NCI-H187 (cell line): ENCODE measurements at regions not wholly inside any gene's neighbourhood (a gene's known extent, or its start where the extent isn't known, plus 50 kb on each side); places are given as distances from the start of the nearest gene placed in this dataset.
"Not testable (repeated sequence)": the region's sequence is repeated elsewhere in the genome, so short reads cannot be mapped to it uniquely, and the experiment has no call there.

Experiments used
- DNase-seq, 2 experiments: peaks; one replicate each; lab custom pipeline; 2025; lab: John Stamatoyannopoulos, UW

- DNase-seq = no peak
These were observed 628.0 kb downstream of the TMEM114 start for GRCh38 chr16:7962091-7962879.

GRCh38 chr16:7957151-7957550 is 624.5 kb downstream of the RBFOX1 start:
- no peak for DNase-seq

GRCh38 chr16:7953360-7953759 is 620.7 kb downstream of the RBFOX1 start:
- no peak for DNase-seq

- no peak for DNase-seq
These were observed 613.5 kb downstream of the RBFOX1 start for GRCh38 chr16:7946142-7946541.

GRCh38 chr16:7938175-7938574 is 605.5 kb downstream of the RBFOX1 start:
- DNase-seq = no peak

- no peak for DNase-seq
These were observed 588.7 kb downstream of the RBFOX1 start for GRCh38 chr16:7921345-7921744.

DNA sequence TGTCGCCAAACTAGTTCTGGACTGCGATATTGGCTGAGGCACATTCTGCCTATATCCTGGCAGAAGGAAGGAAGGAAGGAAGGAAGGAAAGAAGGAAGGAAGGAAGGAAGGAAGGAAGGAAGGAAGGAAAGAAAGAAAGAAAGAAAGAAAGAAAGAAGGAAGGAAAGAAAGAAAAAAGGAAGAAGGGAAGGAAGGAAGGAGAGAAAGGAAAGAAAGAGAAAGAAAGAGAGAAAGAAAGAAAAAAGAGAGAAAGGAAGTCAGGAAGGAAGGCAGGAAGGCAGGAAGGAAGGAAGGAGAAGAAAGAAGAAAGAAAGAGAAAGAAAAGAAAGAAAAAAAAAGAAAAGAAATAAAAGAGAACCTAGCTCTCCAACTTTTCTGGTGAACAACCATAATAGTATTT is 587.1 kb downstream of the RBFOX1 start:
- DNase-seq = no peak

DNA sequence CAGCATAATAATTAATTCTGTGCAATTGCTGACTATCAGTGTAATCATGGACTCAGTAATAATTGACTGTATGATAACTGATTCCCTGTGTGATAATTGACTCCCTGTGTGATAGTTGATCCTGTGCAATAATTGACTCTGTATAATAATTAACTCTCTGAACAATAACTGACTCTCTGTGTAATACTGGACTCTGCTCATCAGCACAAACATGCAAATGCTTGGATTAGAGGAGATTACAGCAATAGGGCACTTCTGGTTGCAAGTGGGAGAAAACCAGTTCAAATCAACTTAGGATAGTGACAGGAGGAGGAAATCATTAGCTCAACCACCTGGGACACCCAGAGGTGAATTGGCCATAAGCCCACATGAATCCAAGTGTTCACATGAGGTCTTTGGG is 582.1 kb downstream of the RBFOX1 start:
- DNase-seq = no peak

DNA sequence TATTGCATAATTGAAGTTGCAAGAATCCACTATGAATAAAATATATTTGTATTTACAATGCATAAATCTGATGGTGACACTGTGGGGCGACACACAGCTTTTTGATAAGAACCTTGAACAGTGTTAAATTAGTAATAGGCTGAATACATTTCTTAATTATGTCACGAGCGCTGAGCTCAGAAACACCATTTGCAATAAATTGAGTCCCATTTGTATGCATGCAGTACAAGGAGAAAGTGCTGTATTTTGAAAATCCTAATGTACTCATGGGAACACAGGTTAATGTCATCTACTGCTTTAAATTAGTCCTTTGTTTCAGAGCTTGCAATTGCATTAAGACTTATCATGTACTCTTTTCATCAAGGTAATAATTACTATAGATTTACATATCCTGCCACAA is 579.5 kb downstream of the RBFOX1 start:
- DNase-seq = no peak

GRCh38 chr16:7910116-7910515 is 577.5 kb downstream of the RBFOX1 start:
- DNase-seq = no peak

GRCh38 chr16:7888411-7888810 is 555.8 kb downstream of the RBFOX1 start:
- no peak for DNase-seq

DNA sequence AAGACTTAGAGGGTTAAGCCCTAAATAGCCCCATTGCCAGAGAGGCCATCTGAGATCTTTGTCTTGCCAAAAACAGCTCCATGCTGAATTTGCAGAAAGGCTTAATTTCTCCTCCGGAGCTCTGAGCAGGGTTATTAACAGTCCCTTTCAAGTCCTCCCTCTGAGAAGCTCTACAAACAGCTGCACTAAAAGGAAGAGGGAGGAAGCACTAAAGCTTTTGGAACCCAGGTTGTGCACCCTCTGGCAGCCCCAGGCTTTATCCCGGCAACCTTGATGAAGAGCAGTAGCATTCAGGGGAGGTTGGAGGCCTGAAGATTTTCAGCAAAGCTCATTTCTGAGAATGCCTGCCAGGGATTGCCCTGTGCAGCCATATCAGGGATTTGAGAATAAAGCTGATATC is 554.7 kb downstream of the RBFOX1 start:
- DNase-seq = no peak

- DNase-seq = no peak
These were observed 539.3 kb downstream of the RBFOX1 start for GRCh38 chr16:7871979-7872378.

DNA sequence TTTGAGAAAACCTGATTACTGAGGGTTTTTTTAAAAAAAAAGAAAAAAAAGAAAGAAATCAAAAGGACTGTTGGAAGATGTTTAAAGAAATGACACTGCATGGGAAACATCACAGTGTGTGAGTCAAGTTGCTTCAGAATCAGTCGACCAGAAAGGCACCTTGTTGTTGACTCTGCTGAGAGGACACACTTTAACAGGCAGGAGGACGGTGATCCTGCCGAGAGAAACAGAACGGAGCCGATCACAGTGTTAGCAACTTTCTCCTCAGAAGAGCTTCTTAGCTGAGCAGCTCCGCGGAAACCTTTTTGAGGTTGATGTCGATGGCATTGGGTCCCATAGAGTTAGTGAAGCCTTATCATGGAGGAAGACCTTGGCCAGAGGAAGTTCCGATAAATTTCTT is 538.7 kb downstream of the RBFOX1 start:
- DNase-seq = no peak

- DNase-seq = no peak
These were observed 535.2 kb downstream of the RBFOX1 start for GRCh38 chr16:7867831-7868230.

GRCh38 chr16:7866144-7866543 is 533.5 kb downstream of the RBFOX1 start:
- no peak for DNase-seq

- not testable (repeated sequence) for DNase-seq
These were observed 532.7 kb downstream of the RBFOX1 start for GRCh38 chr16:7865393-7865792.

DNA sequence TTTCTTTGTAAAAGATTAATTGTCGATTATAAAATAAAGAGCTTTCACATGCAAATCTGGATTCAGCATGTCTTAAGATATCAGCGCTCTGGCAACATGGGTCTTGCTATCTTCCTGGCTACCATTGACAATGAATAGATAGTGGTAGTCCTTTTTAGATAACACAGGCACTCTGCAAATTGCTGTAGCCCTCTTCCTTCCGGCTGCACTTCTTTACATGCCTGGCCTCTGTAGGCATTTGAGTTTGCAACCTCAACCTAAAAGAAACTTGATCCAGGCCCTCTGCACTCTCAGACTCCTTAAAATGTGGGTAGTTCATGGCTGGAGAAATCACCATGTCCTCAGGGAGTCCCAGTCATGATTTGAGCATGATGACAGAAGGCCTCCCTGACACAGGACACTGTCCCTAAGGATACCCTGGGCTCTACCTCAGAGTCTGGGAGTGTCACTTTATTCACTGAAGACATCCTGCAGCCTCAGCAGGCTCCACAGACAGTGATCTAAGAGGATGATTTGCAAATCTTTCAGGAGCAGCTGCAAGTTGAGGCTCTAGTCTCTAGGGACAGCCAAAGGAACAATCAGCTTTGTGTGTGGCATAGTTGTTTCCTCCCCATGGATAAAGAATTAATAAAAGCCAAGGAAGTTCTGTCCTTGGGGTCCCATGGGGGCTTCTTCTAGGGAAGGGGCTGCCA is 529.4 kb downstream of the RBFOX1 start:
- no peak for DNase-seq

- DNase-seq = no peak
These were observed 520.6 kb downstream of the RBFOX1 start for GRCh38 chr16:7853197-7853596.

DNA sequence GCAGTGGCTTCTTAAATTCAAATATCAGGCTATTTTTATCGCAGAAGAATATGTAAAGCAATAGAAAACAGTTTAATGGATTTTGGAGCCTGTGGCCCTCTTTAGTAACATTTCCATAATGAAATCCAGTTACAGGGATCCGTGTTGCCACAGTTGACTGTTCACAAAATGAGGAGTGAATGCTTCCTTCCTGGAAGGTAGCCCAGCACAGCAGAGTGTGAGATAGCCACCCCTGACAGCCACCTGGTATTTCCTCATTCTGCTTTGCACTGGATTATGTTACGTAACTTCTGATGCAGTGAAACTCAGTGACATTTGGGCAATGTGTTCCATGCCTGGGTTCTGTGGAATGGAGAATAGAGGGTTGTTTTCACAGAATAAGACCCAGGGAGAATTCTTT is 517.2 kb downstream of the RBFOX1 start:
- no peak for DNase-seq

DNA sequence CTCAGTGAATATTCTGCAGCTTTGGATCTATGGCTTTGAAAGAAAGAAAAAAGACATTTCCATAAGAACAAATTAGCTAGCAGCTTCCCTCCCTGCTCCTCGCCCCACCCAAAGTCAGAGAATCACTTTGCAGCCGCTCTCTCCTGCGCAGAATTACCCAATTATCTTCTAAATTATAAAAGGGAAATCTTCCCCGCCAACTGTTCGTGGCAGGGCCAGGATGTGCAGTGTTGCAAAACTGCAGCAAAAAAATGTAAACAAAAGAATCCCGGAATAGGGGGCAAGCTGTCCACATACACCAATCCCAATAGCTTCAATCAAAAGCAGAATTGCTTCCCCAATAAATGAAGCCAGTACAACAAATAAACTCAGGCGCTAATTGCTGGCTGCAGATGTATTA is 510.6 kb downstream of the RBFOX1 start:
- DNase-seq = no peak

- DNase-seq = no peak
These were observed 506.9 kb downstream of the RBFOX1 start for GRCh38 chr16:7839568-7839967.

GRCh38 chr16:7834771-7835431 is 502.3 kb downstream of the RBFOX1 start:
- no peak for DNase-seq
